GM12875 (cell line): ENCODE measurements at regions not wholly inside any gene's neighbourhood (a gene's known extent, or its start where the extent isn't known, plus 50 kb on each side); places are given as distances from the start of the nearest gene placed in this dataset.

Experiments used
- H3K4me3 ChIP-seq: one replicate; pipeline ENCODE4 v1.5.1; 2011; ENCODE audit warnings: low read depth, low read length, control low read depth
- TF ChIP-seq, protein P1 (sequence below): IDR thresholded peaks from 2 replicates; pipeline ENCODE4 v1.5.1; 2011; ENCODE audit warnings: low read depth, mild to moderate bottlenecking, control low read depth, inconsistent platforms, low read length, moderate library complexity, borderline replicate concordance; ENCODE audit not compliant: insufficient read depth

GRCh38 chr5:92409134-92409533 is 1026.0 kb upstream of the ARRDC3 start:
- TF ChIP-seq, protein P1, sequence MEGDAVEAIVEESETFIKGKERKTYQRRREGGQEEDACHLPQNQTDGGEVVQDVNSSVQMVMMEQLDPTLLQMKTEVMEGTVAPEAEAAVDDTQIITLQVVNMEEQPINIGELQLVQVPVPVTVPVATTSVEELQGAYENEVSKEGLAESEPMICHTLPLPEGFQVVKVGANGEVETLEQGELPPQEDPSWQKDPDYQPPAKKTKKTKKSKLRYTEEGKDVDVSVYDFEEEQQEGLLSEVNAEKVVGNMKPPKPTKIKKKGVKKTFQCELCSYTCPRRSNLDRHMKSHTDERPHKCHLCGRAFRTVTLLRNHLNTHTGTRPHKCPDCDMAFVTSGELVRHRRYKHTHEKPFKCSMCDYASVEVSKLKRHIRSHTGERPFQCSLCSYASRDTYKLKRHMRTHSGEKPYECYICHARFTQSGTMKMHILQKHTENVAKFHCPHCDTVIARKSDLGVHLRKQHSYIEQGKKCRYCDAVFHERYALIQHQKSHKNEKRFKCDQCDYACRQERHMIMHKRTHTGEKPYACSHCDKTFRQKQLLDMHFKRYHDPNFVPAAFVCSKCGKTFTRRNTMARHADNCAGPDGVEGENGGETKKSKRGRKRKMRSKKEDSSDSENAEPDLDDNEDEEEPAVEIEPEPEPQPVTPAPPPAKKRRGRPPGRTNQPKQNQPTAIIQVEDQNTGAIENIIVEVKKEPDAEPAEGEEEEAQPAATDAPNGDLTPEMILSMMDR: no peak
- H3K4me3 ChIP-seq: no peak overlapping the region

GRCh38 chr5:92402956-92403702 is 1020.0 kb upstream of the ARRDC3 start:
- TF ChIP-seq, protein P1: no peak
- H3K4me3 ChIP-seq: no peak overlapping the region

DNA sequence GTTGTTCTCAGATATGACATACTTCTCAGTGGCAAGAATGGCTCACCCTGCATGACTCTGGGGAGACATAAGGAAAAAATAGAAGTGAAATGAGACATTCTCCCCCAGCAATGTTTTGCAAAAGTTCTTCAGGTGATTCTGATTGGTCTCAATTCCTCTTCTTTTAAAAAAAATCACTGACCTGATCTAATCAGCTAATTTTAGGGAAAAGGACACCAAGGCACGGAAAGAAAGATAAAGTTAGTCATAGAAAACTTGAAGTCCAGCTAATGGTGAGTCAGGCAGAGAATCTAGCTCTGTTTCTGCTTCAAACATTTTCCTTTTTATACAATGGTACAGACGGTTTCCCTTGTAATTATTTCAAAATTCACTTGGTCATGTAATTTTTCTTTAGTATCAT is 1018.9 kb upstream of the ARRDC3 start:
- H3K4me3 ChIP-seq: no peak overlapping the region
- TF ChIP-seq, protein P1: no peak

DNA sequence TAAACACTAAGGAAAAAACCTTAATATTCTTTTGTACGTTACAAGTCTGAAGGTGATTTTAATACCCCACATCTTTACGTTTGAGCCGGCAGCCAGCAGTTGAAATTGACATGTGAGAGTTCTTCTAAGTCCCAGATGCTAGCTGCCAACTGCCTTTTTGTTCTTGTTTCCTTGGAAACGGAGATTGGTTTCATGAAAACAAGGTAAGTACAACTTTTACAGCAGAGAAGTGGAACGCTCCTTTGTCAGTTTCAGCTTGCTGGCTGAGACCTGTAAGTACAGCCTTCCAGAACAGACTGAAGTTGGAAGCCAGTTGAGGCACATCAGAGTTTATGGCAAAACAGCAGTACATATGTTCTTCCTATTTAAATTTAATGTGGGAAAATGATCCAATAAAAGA is 1018.4 kb upstream of the ARRDC3 start:
- TF ChIP-seq, protein P1: no peak
- no peak overlapping the region for H3K4me3 ChIP-seq

GRCh38 chr5:92394936-92395335 is 1011.8 kb upstream of the ARRDC3 start:
- no peak overlapping the region for H3K4me3 ChIP-seq
- TF ChIP-seq, protein P1: no peak

DNA sequence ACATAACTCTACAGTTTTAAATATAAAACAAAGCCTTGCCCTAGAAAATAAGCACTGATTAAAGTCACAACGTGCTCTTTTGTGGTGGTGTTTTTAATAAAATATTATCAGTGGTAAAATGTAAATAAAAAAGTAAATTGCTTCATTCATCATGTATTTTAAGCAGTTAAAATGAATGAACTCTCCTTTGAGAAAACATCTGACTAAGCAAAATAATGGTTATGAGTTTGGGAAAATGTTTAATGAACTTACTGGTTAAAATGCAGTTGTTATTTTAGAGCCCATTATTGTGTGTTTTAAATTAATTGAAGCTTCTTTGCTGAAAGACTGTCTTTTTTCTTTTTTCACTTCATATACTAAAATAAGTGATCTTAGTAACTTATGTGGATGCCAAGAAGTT is 1007.5 kb upstream of the ARRDC3 start:
- H3K4me3 ChIP-seq: no peak overlapping the region
- TF ChIP-seq, protein P1: no peak

DNA sequence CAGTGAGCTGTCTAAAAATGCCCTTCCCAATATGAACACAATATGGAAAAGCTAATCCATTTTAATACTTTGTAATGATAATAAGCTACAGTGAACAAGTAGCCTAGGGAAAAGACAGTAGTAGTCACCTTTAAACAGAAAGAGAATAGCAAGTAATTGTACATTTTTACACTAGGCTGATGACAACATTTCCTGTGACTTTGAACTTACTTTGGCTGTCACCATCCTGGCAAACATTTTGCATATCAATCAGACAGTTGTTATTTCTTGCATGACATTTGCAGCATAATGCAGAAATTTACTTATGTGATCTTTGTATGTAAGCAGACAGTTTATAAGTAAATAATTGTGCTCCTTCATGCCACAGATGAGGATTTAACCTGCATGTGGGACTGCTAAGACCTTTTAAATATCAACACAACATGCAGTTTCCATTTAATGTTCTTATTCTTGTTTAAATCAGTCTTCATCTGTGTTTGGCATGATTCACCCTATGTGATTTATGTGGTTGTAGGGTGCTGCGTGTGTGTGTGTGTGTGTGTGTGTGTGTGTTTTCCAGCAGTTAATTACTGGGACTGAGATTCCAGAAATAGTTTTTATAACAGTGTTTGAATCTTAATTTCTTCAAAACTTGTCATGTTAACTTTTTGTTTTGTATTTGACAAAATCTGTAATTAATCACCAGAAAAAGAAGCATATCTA is 997.1 kb upstream of the ARRDC3 start:
- H3K4me3 ChIP-seq: no peak overlapping the region
- TF ChIP-seq, protein P1: no peak
